B cell (primary cell): ENCODE measurements at regions not wholly inside any gene's neighbourhood (a gene's known extent, or its start where the extent isn't known, plus 50 kb on each side); places are given as distances from the start of the nearest gene placed in this dataset.

Experiments used
- ATAC-seq: fragments of 200-7000 bp; cut with Tn5 transposase; one replicate; pipeline ENCODE4 v1.10.0; 2021; ENCODE audit warnings: low read depth, mild to moderate bottlenecking, moderate number of reproducible peaks, moderate library complexity
- CTCF ChIA-PET: fragments of 350-600 bp; sonication (Branson Sonifier 250); formaldehyde crosslinking; loops from one replicate; lab custom pipeline; 2021; ENCODE audit warnings: antibody characterized with exemption, inconsistent platforms; lab: Charles Lee
- POLR2A ChIA-PET: fragments of 350-600 bp; sonication (Branson Sonifier 250); formaldehyde crosslinking; loops from one replicate; lab custom pipeline; 2021; ENCODE audit warnings: antibody characterized with exemption; lab: Charles Lee
- DNase-seq: peaks from one replicate; pipeline ENCODE4 v3.0.0; 2013
- H2AFZ ChIP-seq: 2 replicates; pipeline ENCODE4 v1.6.1; 2012; ENCODE audit warnings: mild to moderate bottlenecking, low read depth, low read length; ENCODE audit not compliant: insufficient read depth, poor library complexity, severe bottlenecking
- H3K27ac ChIP-seq, 2 donors: 1 replicate in 1 of 2; 2 replicates in 1 of 2; pipeline ENCODE4 v1.5.1; 2012 to 2013; ENCODE audit warnings: low read length in 2 of 2, mild to moderate bottlenecking in 2 of 2, moderate library complexity in 1 of 2
- H3K27me3 ChIP-seq, 4 experiments: fragments of 200-600 bp in 1 of 4; sonication (generic) in 1 of 4; replicated peaks in 1 of 4; 1 replicate in 2 of 4; 2 replicates in 2 of 4; pipeline versions ENCODE4 v1.6.1 to v1.7.0; 2013 to 2016; ENCODE audit warnings: low read length in 3 of 4, mild to moderate bottlenecking in 2 of 4, mixed read lengths in 1 of 4, moderate library complexity in 1 of 4; ENCODE audit not compliant: insufficient read depth in 4 of 4, control insufficient read depth in 3 of 4; ENCODE audit errors: control extremely low read depth in 1 of 4
- H3K36me3 ChIP-seq, 2 experiments: replicated peaks in 1 of 2; 1 replicate in 1 of 2; 2 replicates in 1 of 2; pipeline versions ENCODE4 v1.6.1 to v1.7.1; 2013; ENCODE audit warnings: low read length in 1 of 2; ENCODE audit not compliant: insufficient read depth in 2 of 2, control insufficient read depth in 1 of 2; ENCODE audit errors: control extremely low read depth in 1 of 2, extremely low read depth in 1 of 2
- H3K4me1 ChIP-seq, 2 donors: fragments of 200-600 bp in 1 of 2; sonication (generic) in 1 of 2; 1 replicate in 1 of 2; 2 replicates in 1 of 2; pipeline versions ENCODE4 v1.5.1 to v1.6.1; 2013 to 2017; ENCODE audit warnings: low read length in 2 of 2; ENCODE audit not compliant: control insufficient read depth in 2 of 2, insufficient read depth in 2 of 2
- H3K4me2 ChIP-seq: replicated peaks from 2 replicates; pipeline ENCODE3; 2012; ENCODE audit warnings: mild to moderate bottlenecking, low read depth, low read length; ENCODE audit not compliant: poor library complexity, severe bottlenecking
- H3K4me3 ChIP-seq, 5 experiments: fragments of 200-600 bp in 1 of 5; sonication (generic) in 1 of 5; 1 replicate in 3 of 5; 2 replicates in 2 of 5; pipeline versions ENCODE4 v1.5.1 to v1.7.0; 2011 to 2016; ENCODE audit warnings: low read length in 4 of 5, mild to moderate bottlenecking in 4 of 5, low read depth in 2 of 5, control low read depth in 1 of 5, moderate library complexity in 1 of 5; ENCODE audit not compliant: insufficient read depth in 1 of 5; ENCODE audit errors: control extremely low read depth in 1 of 5, extremely low read depth in 1 of 5
- H3K79me2 ChIP-seq: fragments of 200-600 bp; sonication (generic); one replicate; pipeline ENCODE4 v1.6.0; 2016; ENCODE audit warnings: low read length; ENCODE audit not compliant: control insufficient read depth, insufficient read depth
- H3K9ac ChIP-seq: fragments of 200-600 bp; sonication (generic); 2 replicates; pipeline ENCODE4 v1.6.1; 2017; ENCODE audit warnings: mild to moderate bottlenecking, low read length, moderate library complexity
- H3K9me3 ChIP-seq, 3 donors: one replicate each; pipeline versions ENCODE4 v1.6.1 to v1.7.1; 2013; ENCODE audit warnings: low read length in 2 of 3; ENCODE audit not compliant: control insufficient read depth in 2 of 3, insufficient read depth in 1 of 3; ENCODE audit errors: control extremely low read depth in 1 of 3
- H4K20me1 ChIP-seq: 2 replicates; pipeline ENCODE4 v1.6.0; 2012; ENCODE audit warnings: mild to moderate bottlenecking, low read length; ENCODE audit not compliant: insufficient read depth, control insufficient read depth, poor library complexity, severe bottlenecking
- H3K27ac Mint-ChIP-seq: one replicate; pipeline ENCODE4 v1.8.0; 2021; ENCODE audit warnings: mixed read lengths
- H3K27me3 Mint-ChIP-seq: one replicate; pipeline ENCODE4 v1.8.0; 2021; ENCODE audit warnings: mixed read lengths
- H3K4me1 Mint-ChIP-seq: one replicate; pipeline ENCODE4 v1.8.0; 2021; ENCODE audit warnings: mixed read lengths
- H3K4me3 Mint-ChIP-seq: one replicate; pipeline ENCODE4 v1.8.0; 2021; ENCODE audit warnings: mixed read lengths
- H3K9me3 Mint-ChIP-seq: one replicate; pipeline ENCODE4 v1.8.0; 2022; ENCODE audit warnings: mixed read lengths; ENCODE audit not compliant: insufficient read depth
- EZH2 ChIP-seq: IDR thresholded peaks from 2 replicates; pipeline ENCODE4 v1.6.1; 2012; ENCODE audit warnings: borderline replicate concordance, low read depth, mild to moderate bottlenecking, moderate library complexity, low read length; ENCODE audit not compliant: insufficient read depth, poor library complexity, severe bottlenecking
- WGBS: methylation state at CpG from one replicate; pipeline ENCODE4 v1.1.5; 2013; ENCODE audit warnings: missing lambda C conversion rate; ENCODE audit not compliant: insufficient coverage; 5-methylcytosine and 5-hydroxymethylcytosine counted together
- intact Hi-C: fragments of 100-400 bp; cut with micrococcal nuclease; formaldehyde crosslinking; loops from one replicate; pipeline ENCODE4 v1.10.0; 2022
- TF ChIP-seq, protein P1 (sequence below): fragments of 200-600 bp; IDR thresholded peaks from one replicate; pipeline ENCODE4 v1.8.0; 2022; ENCODE audit warnings: antibody characterized with exemption, mild to moderate bottlenecking

DNA sequence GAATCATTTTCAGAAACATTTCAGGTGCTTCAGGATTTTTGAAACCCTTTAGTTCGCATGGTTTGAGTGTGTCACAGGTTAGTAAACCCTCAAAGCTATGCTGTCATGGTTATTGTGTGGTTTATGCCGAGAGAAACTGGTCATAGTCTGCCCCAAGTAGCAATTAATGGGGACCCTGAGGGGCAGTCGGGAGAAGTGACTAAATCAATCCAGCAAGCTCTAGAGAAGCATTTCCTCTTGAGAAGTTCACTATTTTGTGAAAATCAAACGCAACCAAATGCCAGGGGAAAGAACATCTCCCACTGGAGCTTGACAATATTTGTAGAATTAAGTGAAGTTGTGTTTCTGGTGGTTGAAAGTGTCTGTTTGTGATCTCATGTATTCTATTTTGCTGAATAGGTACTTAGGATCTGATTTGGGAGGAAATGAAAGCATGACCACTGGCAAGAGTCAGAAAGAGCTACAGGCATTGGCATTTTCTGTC is 63.0 kb upstream of the BACH1 start:
- no peak overlapping the region for H3K4me3 ChIP-seq
- no peaks in the 10 kb centered on the region for H3K36me3 ChIP-seq
- ATAC-seq (no peak), DNase-seq (peak; percentile 29)
- WGBS = 0% methylated on average over 1 of the region's 4 CpGs
- Mint-ChIP-seq H3K27ac (peak overlapping the region; percentile 13), H3K27me3 (no peaks in the 10 kb centered on the region), H3K4me1 (peaks cover 71% of the 10 kb centered on the region), H3K9me3 (no peaks in the 10 kb centered on the region), H3K4me3 (peak overlapping the region; percentile 13)
- H4K20me1 ChIP-seq = no peaks in the 10 kb centered on the region
- no peak overlapping the region for H3K27ac ChIP-seq
- CTCF ChIA-PET = interaction anchor here (0.8 to 4.7 kb wide), 9 partner anchors 8 to 614 kb away, joined by 3 to 32 read pairs (median 3); partner anchors contain the start of gene BACH1
- intact Hi-C loops = no loop called here
- no peaks in the 10 kb centered on the region for H3K79me2 ChIP-seq
- H3K9ac ChIP-seq = no peak overlapping the region
- POLR2A ChIA-PET = interaction anchor here (0.7 to 1.6 kb wide), 2 partner anchors 25 to 64 kb away, joined by 3 to 5 read pairs; no protein-coding TSS in a partner anchor
- no peaks in the 10 kb centered on the region for H3K27me3 ChIP-seq
- H3K9me3 ChIP-seq = peaks cover 0 to 2% (median 0%) of the 10 kb centered on the region in 3 donors
- H2AFZ ChIP-seq = peak overlapping the region; percentile 34
- H3K4me1 ChIP-seq = peaks cover 42 to 47% of the 10 kb centered on the region in 2 donors
- H3K4me2 ChIP-seq = peak overlapping the region; percentile 35
- TF ChIP-seq EZH2 = no peak
- TF ChIP-seq, protein P1, sequence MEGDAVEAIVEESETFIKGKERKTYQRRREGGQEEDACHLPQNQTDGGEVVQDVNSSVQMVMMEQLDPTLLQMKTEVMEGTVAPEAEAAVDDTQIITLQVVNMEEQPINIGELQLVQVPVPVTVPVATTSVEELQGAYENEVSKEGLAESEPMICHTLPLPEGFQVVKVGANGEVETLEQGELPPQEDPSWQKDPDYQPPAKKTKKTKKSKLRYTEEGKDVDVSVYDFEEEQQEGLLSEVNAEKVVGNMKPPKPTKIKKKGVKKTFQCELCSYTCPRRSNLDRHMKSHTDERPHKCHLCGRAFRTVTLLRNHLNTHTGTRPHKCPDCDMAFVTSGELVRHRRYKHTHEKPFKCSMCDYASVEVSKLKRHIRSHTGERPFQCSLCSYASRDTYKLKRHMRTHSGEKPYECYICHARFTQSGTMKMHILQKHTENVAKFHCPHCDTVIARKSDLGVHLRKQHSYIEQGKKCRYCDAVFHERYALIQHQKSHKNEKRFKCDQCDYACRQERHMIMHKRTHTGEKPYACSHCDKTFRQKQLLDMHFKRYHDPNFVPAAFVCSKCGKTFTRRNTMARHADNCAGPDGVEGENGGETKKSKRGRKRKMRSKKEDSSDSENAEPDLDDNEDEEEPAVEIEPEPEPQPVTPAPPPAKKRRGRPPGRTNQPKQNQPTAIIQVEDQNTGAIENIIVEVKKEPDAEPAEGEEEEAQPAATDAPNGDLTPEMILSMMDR = no peak

DNA sequence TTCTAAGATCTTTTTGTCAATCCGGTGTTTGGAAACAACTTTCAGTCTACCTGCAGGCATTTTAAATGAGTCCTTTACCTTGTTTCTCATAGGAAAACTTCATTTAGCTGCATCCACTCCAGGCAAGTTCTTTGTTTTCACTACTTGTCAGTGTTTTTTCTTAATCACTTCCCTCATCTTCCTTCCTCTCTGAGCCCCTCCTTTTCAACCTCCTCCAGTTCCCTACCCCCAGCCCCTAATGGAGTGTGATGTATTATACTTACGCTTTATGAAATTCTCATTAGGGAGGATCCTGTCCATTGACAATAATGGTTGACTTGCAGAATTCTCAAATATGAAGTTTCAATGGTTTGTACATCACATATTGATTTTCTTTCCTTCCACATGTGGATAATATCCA is 62.5 kb upstream of the BACH1 start:
- Histone ChIP-seq H3K27ac (no peak overlapping the region), H3K9ac (no peak overlapping the region), H3K79me2 (no peaks in the 10 kb centered on the region), H3K9me3 (peaks cover 0 to 3% (median 0%) of the 10 kb centered on the region in 3 donors), H2AFZ (peak overlapping the region; percentile 34), H3K4me1 (peaks cover 42 to 47% of the 10 kb centered on the region in 2 donors), H3K36me3 (no peaks in the 10 kb centered on the region), H3K4me2 (peak overlapping the region; percentile 35), H3K4me3 (no peak overlapping the region), H3K27me3 (no peaks in the 10 kb centered on the region), H4K20me1 (no peaks in the 10 kb centered on the region)
- Mint-ChIP-seq H3K4me1 (peaks cover 67% of the 10 kb centered on the region), H3K9me3 (no peaks in the 10 kb centered on the region), H3K27ac (peak overlapping the region; percentile 13), H3K4me3 (peak overlapping the region; percentile 13), H3K27me3 (no peaks in the 10 kb centered on the region)
- no peak for TF ChIP-seq EZH2
- TF ChIP-seq, protein P1 = no peak
- intact Hi-C loops = no loop called here
- POLR2A ChIA-PET = interaction anchor here (0.7 to 1.6 kb wide), 2 partner anchors 24 to 64 kb away, joined by 3 to 5 read pairs; no protein-coding TSS in a partner anchor
- DNase-seq = no peak
- ATAC-seq = no peak
- CTCF ChIA-PET = interaction anchor here (0.8 to 4.7 kb wide), 6 partner anchors 9 to 613 kb away, joined by 3 to 32 read pairs (median 4); partner anchors contain the start of gene BACH1
- WGBS = 50% methylated on average over 1 of the region's 2 CpGs
